Immature natural killer cell (primary cell): ENCODE measurements at regions not wholly inside any gene's neighbourhood (a gene's known extent, or its start where the extent isn't known, plus 50 kb on each side); places are given as distances from the start of the nearest gene placed in this dataset.

Experiments used
- DNase-seq, 3 donors: peaks; one replicate each; pipeline ENCODE4 v3.0.0; 2022; ENCODE audit warnings: mixed read lengths in 1 of 3
- H3K27ac Mint-ChIP-seq, 6 donors: one replicate each; pipeline ENCODE4 v1.8.0; 2020; ENCODE audit warnings: mixed read lengths in 6 of 6, mild to moderate bottlenecking in 5 of 6, inconsistent platforms in 4 of 6, moderate library complexity in 3 of 6
- H3K27me3 Mint-ChIP-seq, 3 donors: one replicate each; pipeline ENCODE4 v1.8.0; 2020 to 2021; ENCODE audit warnings: low read depth in 3 of 3, mild to moderate bottlenecking in 3 of 3, mixed read lengths in 3 of 3, moderate library complexity in 3 of 3, inconsistent platforms in 1 of 3
- H3K36me3 Mint-ChIP-seq, 3 donors: one replicate each; pipeline ENCODE4 v1.8.0; 2020; ENCODE audit warnings: mixed read lengths in 3 of 3, inconsistent platforms in 2 of 3, mild to moderate bottlenecking in 2 of 3
- H3K4me1 Mint-ChIP-seq, 2 donors: one replicate each; pipeline ENCODE4 v1.8.0; 2020; ENCODE audit warnings: inconsistent platforms in 2 of 2, mild to moderate bottlenecking in 2 of 2, mixed read lengths in 2 of 2, moderate library complexity in 1 of 2
- H3K4me3 Mint-ChIP-seq, 5 donors: one replicate each; pipeline ENCODE4 v1.8.0; 2020; ENCODE audit warnings: mild to moderate bottlenecking in 5 of 5, mixed read lengths in 5 of 5, inconsistent platforms in 3 of 5, moderate library complexity in 3 of 5
- H3K9me3 Mint-ChIP-seq, 6 donors: one replicate each; pipeline ENCODE4 v1.8.0; 2020; ENCODE audit warnings: mild to moderate bottlenecking in 6 of 6, mixed read lengths in 6 of 6, inconsistent platforms in 4 of 6, moderate library complexity in 3 of 6

DNA sequence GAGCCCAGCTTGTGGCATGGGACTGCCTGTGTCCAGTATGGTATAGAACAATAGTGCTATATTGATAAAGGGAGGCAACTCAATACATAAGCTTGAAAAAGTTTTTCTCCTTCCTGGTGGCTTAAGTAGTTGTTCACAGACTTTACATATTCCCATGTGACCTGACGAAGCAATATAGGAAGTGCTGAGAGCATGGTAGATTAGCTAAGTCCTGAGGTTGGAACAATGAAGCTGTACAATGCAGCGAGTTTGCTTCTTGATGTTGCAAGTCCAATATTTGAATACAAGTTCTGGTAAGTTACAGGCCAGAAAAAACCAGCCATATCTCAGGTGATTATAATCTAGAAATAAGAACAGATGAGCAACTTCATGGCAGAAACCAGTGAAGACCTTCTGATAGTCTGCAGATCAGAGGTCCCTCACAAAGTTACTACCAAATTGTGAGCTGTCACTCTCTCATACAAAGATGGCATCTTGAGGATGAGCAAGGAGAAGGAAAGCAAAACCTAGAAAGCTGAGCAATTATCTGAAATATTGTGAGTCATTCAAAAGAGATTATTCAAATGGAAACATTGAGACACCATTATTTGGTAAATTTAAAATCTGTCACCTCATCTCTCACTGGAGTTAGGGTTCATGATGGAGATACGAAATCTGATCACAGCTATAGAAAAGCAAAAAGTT is 72.9 kb upstream of the BTG1 start:
- Mint-ChIP-seq H3K27me3 (peaks cover 0 to 3% (median 0%) of the 10 kb centered on the region in 3 donors), H3K4me3 (no peak overlapping the region), H3K27ac (no peak overlapping the region), H3K36me3 (no peaks in the 10 kb centered on the region), H3K4me1 (peaks cover 0 to 2% of the 10 kb centered on the region in 2 donors), H3K9me3 (peaks cover 0 to 2% (median 0%) of the 10 kb centered on the region in 6 donors)
- no peak for DNase-seq

DNA sequence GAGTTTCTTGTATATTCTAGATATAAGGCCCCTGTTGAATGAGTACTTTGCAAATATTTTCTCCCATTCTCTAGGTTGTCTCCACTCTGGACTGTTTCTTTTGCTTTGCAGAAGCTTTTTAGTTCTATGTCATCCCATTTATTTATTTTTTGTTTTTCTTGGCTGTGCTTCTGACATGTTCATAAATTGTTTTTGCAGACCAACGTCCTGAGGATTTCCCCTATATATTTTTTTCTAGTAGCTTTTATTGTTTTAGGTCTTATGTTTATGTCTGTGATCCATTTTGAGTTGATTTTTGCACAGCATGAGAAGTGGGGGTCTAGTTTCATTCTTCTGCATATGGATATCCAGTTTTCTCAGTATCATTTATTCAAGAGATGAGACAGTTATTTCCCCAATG is 70.4 kb upstream of the BTG1 start:
- Mint-ChIP-seq H3K4me3 (no peak overlapping the region), H3K27me3 (peaks cover 0 to 3% (median 0%) of the 10 kb centered on the region in 3 donors), H3K36me3 (peaks cover 0 to 5% (median 4%) of the 10 kb centered on the region in 3 donors), H3K4me1 (peaks cover 0 to 2% of the 10 kb centered on the region in 2 donors), H3K9me3 (no peaks in the 10 kb centered on the region), H3K27ac (no peak overlapping the region)
- DNase-seq, result no peak

GRCh38 chr12:92215358-92215757 is 69.7 kb upstream of the BTG1 start:
- H3K9me3 Mint-ChIP-seq, result no peaks in the 10 kb centered on the region
- H3K4me1 Mint-ChIP-seq, result peaks cover 2% of the 10 kb centered on the region in 2 donors
- H3K27me3 Mint-ChIP-seq, result peaks cover 0 to 3% (median 0%) of the 10 kb centered on the region in 3 donors
- H3K4me3 Mint-ChIP-seq, result no peak overlapping the region
- peaks cover 0 to 5% (median 4%) of the 10 kb centered on the region in 3 donors for H3K36me3 Mint-ChIP-seq
- no peak overlapping the region for H3K27ac Mint-ChIP-seq
- no peak for DNase-seq

DNA sequence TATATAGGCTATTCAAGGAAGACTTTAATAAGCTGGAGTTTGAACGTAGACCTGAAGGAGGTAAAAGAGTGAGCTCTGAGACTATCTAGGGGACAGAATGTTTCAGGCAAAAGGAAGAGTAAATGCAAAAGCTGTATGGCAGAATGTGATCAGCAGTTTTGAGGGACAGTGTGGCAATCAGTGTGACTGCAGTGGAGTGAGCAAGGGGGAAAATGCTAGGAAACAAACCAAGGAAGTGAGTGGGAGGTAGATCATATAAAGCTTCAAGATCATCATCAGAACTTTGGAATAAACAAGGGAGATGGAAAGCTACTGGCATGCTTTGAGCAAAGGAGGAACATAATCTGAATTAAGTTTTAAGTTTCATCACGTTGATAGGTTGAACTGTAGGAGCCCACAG is 67.5 kb upstream of the BTG1 start:
- Mint-ChIP-seq H3K27me3 (peaks cover 0 to 3% (median 0%) of the 10 kb centered on the region in 3 donors), H3K9me3 (no peaks in the 10 kb centered on the region), H3K4me1 (peaks cover 18 to 24% of the 10 kb centered on the region in 2 donors), H3K36me3 (peaks cover 0 to 5% (median 4%) of the 10 kb centered on the region in 3 donors), H3K27ac (no peak overlapping the region), H3K4me3 (no peak overlapping the region)
- DNase-seq, result no peak

DNA sequence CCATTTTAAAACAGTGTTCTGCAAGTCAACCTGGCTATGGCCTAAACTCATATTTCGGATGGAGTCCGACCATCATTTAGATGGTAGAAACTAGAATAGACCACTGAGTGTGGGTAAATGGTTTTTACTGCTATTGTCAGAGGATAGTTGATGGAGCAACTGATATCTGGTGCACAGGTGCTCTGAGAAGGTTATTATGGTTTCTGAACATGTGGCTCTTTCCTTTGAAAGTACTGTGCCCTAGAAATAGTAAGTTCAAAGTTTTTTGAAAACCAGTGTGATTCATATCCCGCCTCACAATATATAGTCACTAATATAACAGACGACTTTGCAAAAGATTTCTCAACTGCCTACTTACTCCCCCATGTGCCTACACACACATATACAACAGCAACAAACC is 64.4 kb upstream of the BTG1 start:
- peaks cover 23 to 40% of the 10 kb centered on the region in 2 donors for H3K4me1 Mint-ChIP-seq
- peaks cover 0 to 2% (median 2%) of the 10 kb centered on the region in 3 donors for H3K27me3 Mint-ChIP-seq
- peak overlapping the region; percentile 7 to 57 (median 40) for H3K4me3 Mint-ChIP-seq
- H3K9me3 Mint-ChIP-seq, result no peaks in the 10 kb centered on the region
- no peak for DNase-seq
- peak overlapping the region in 4 of 6 donors; percentile 59 to 80 (median 66) for H3K27ac Mint-ChIP-seq
- H3K36me3 Mint-ChIP-seq, result peaks cover 0 to 5% (median 4%) of the 10 kb centered on the region in 3 donors

GRCh38 chr12:92208613-92209121 is 63.0 kb upstream of the BTG1 start:
- Mint-ChIP-seq H3K27me3 (peaks cover 0 to 2% (median 2%) of the 10 kb centered on the region in 3 donors), H3K4me1 (peaks cover 23 to 40% of the 10 kb centered on the region in 2 donors), H3K27ac (peak overlapping the region; percentile 13 to 82 (median 70)), H3K9me3 (no peaks in the 10 kb centered on the region), H3K4me3 (peak overlapping the region; percentile 57 to 77 (median 58)), H3K36me3 (peaks cover 0 to 5% (median 4%) of the 10 kb centered on the region in 3 donors)
- DNase-seq, result peak; percentile 63 to 65 (median 65)

DNA sequence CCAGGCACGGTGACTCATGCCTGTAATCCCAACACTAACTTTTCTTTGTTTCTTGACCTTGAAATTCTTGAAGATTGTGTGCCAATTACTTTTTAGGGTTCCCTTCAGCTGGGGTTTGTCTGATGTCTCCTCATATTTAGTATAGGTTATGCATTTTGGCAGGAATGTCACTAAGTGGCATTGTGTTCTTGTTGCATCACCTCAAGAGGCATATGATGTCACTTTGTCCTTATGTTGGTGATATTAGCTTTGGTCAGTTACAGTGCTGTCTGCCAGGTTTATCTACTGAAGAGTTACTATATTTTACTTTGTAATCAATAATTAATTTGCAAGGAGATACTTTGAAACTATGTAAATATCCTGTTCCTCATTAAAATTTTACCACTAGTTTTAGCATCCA is 61.0 kb upstream of the BTG1 start:
- H3K27me3 Mint-ChIP-seq, result peaks cover 0 to 2% (median 2%) of the 10 kb centered on the region in 3 donors
- no peaks in the 10 kb centered on the region for H3K9me3 Mint-ChIP-seq
- DNase-seq, result no peak
- H3K36me3 Mint-ChIP-seq, result peaks cover 0 to 2% (median under 1%) of the 10 kb centered on the region in 3 donors
- H3K4me3 Mint-ChIP-seq, result no peak overlapping the region
- H3K27ac Mint-ChIP-seq, result no peak overlapping the region
- H3K4me1 Mint-ChIP-seq, result peaks cover 23 to 40% of the 10 kb centered on the region in 2 donors

DNA sequence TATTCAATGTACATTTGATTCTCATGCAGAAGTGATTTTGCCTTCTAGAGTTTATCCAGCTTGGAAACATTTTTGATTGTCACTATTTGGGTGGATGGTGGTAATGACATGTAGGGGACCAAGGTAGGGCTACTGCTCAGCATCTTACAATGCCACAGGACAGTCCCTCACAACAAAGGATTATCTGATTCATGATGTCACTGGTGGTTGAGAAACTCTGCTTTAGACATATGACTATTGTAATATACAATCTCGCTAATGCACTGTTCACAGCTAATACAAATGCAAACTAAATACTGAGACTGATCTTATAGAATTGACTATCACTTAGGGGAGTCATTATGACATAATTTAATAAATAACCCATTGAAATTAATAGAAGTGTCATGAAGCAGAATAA is 60.4 kb upstream of the BTG1 start:
- Mint-ChIP-seq H3K4me1 (peaks cover 23 to 40% of the 10 kb centered on the region in 2 donors), H3K27ac (no peak overlapping the region), H3K9me3 (no peaks in the 10 kb centered on the region), H3K4me3 (no peak overlapping the region), H3K36me3 (no peaks in the 10 kb centered on the region), H3K27me3 (peaks cover 0 to 2% (median 2%) of the 10 kb centered on the region in 3 donors)
- no peak for DNase-seq

DNA sequence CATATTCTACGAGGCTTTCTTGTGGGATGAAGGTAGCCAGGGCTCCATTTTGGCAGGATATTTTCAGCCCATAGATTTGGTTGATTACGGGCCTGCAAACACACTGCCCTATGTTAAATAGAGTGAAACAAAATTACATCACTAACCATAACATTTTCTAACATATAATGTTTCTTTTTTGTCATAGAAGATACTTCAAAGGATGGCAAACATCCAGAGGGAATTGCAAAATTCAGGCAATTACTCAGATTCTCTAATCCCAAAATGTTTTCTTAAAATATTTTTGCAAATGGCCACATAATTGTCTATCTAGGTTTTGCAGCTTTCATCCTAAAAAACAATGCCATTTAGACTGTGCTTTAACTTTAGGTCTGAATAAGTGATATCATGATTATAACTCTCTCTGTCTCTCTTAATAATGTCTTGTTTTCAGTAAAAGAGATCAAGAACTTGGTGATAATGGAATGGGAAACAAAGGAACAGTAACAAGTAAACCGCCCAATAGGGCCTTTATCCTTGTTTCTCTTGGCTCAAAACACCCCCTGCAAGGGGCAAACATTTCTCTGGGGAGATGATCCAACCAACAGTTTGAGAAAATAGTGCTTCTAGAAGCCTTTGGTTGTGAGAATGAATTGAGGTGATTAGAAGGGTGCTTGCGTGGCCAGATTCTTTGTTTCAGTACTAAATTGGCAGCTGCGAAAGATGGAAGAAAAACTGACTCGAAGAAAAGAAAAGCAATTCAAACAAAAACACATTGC is 54.4 kb upstream of the BTG1 start:
- H3K4me1 Mint-ChIP-seq, result no peaks in the 10 kb centered on the region
- no peak overlapping the region for H3K27ac Mint-ChIP-seq
- no peaks in the 10 kb centered on the region for H3K36me3 Mint-ChIP-seq
- no peak overlapping the region for H3K4me3 Mint-ChIP-seq
- DNase-seq, result no peak
- peaks cover 0 to 7% (median 0%) of the 10 kb centered on the region in 6 donors for H3K9me3 Mint-ChIP-seq
- peaks cover 0 to 3% (median 0%) of the 10 kb centered on the region in 3 donors for H3K27me3 Mint-ChIP-seq

DNA sequence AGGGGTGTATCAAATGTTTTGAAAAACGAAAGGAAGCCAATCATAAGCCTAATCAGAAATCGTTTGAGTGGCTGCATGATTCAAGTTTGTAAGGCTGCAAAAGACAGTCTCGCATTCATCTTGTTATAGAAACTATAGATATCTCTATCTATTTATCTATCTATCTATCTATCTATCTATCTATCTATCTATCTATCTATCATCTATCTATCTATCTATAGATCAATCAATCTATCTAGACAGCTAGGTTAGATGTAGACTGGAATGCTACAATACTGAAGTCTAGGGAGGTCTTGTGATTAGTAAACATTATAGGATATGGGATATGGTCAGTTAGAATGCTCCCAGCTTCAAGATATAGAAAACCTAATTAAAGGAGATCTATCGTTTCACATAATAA is 52.2 kb upstream of the BTG1 start:
- Mint-ChIP-seq H3K9me3 (peaks cover 0 to 7% (median 0%) of the 10 kb centered on the region in 6 donors), H3K36me3 (no peaks in the 10 kb centered on the region), H3K4me3 (no peak overlapping the region), H3K27me3 (peaks cover 0 to 3% (median 0%) of the 10 kb centered on the region in 3 donors), H3K4me1 (peaks cover 0 to 7% of the 10 kb centered on the region in 2 donors), H3K27ac (no peak overlapping the region)
- DNase-seq, result no peak

- Mint-ChIP-seq H3K27ac (no peak overlapping the region), H3K4me3 (no peak overlapping the region)
Measured at GRCh38 chr12:92196368-92196767, 50.7 kb upstream of the BTG1 start.

More at GRCh38 chr12:92196368-92196767, 50.7 kb upstream of the BTG1 start:
- no peaks in the 10 kb centered on the region for H3K36me3 Mint-ChIP-seq
- DNase-seq, result no peak
- peaks cover 0 to 7% of the 10 kb centered on the region in 2 donors for H3K4me1 Mint-ChIP-seq
- peaks cover 0 to 3% (median 0%) of the 10 kb centered on the region in 3 donors for H3K27me3 Mint-ChIP-seq
- peaks cover 0 to 7% (median 0%) of the 10 kb centered on the region in 6 donors for H3K9me3 Mint-ChIP-seq
